HAP-1 (cell line): ENCODE measurements at regions not wholly inside any gene's neighbourhood (a gene's known extent, or its start where the extent isn't known, plus 50 kb on each side); places are given as distances from the start of the nearest gene placed in this dataset.

ENCODE experiments used
- DNase-seq, 2 experiments: peaks; one replicate each; pipeline ENCODE4 v3.0.0-alpha.2; 2016 to 2020; ENCODE audit warnings: low spot score in 2 of 2
- H3K27me3 ChIP-seq: fragments of 250-450 bp; sonication (Bioruptor Pico); 2 replicates; pipeline ENCODE4 v1.5.1; 2020; ENCODE audit warnings: low read depth, mild to moderate bottlenecking, moderate library complexity
- H3K36me3 ChIP-seq: fragments of 250-450 bp; sonication (Bioruptor Pico); replicated peaks from 2 replicates; pipeline ENCODE4 v1.5.1; 2020; ENCODE audit warnings: mild to moderate bottlenecking
- H3K4me1 ChIP-seq: fragments of 250-450 bp; sonication (Bioruptor Pico); 2 replicates; pipeline ENCODE4 v1.5.1; 2020; ENCODE audit warnings: mild to moderate bottlenecking
- H3K4me3 ChIP-seq: fragments of 250-450 bp; sonication (Bioruptor Pico); 2 replicates; pipeline ENCODE4 v1.5.1; 2020; ENCODE audit warnings: mild to moderate bottlenecking, moderate library complexity
- H3K9me3 ChIP-seq: fragments of 250-450 bp; sonication (Bioruptor Pico); 2 replicates; pipeline ENCODE4 v1.5.1; 2020; ENCODE audit warnings: mild to moderate bottlenecking, moderate library complexity
- in situ Hi-C: fragments of 300-500 bp; cut with MboI; formaldehyde crosslinking; loops from 3 replicates; pipeline ENCODE4 v1.14.3; 2020; ENCODE audit warnings: low sequenced_read_pairs, inconsistent platforms, mixed read lengths

GRCh38 chr3:76199382-76199781 lies 414.0 kb upstream of the ZNF717 start:
- H3K9me3 ChIP-seq = 0 out of 2 replicates have a peak, but pooled peaks cover 3% of the 10 kb centered on the region
- H3K4me1 ChIP-seq = peaks cover 10% of the 10 kb centered on the region
- H3K27me3 ChIP-seq = no peaks in the 10 kb centered on the region
- H3K4me3 ChIP-seq = no peak overlapping the region
- in situ Hi-C loops = no loop called here
- no peak for DNase-seq
- no peaks in the 10 kb centered on the region for H3K36me3 ChIP-seq

DNA sequence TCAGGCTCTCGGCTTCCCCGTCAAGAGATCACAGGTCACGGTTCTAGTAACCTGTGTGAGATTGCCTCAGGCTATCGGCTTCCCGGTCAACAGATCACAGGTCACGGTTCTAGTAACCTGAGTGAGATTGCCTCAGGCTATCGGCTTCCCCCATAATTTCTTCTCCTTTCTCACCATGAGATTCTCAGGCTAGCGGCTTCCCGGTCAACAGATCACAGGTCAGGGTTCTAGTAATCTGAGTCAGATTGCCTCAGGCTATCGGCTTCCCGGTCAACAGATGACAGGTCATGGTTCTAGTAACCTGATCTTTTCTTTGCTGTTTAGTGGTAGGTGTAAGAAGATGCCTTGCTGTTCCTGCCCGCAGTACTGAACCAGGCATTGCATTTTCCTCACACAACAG lies 418.2 kb upstream of the ZNF717 start:
- no peaks in the 10 kb centered on the region for H3K36me3 ChIP-seq
- in situ Hi-C loops = no loop called here
- no peak for DNase-seq

GRCh38 chr3:76206346-76206745 lies 421.0 kb upstream of the ZNF717 start:
- in situ Hi-C loops = no loop called here
- Histone ChIP-seq H3K4me3 (no peak overlapping the region), H3K36me3 (no peaks in the 10 kb centered on the region), H3K27me3 (no peaks in the 10 kb centered on the region), H3K9me3 (no peaks in the 10 kb centered on the region), H3K4me1 (no peaks in the 10 kb centered on the region)
- no peak for DNase-seq

More for the DNA sequence above, 418.2 kb upstream of the ZNF717 start:
- 0 out of 2 replicates have a peak, but pooled peaks cover 2% of the 10 kb centered on the region for H3K9me3 ChIP-seq
- no peak overlapping the region for H3K4me3 ChIP-seq
- H3K27me3 ChIP-seq = no peaks in the 10 kb centered on the region
- H3K4me1 ChIP-seq = peaks cover 3% of the 10 kb centered on the region

GRCh38 chr3:76212679-76213078 lies 427.3 kb upstream of the ZNF717 start:
- H3K9me3 ChIP-seq = no peaks in the 10 kb centered on the region

GRCh38 chr3:76222201-76222600 lies 436.9 kb upstream of the ZNF717 start:
- no peaks in the 10 kb centered on the region for H3K36me3 ChIP-seq

More at GRCh38 chr3:76212679-76213078, 427.3 kb upstream of the ZNF717 start:
- H3K36me3 ChIP-seq = no peaks in the 10 kb centered on the region
- no peak for DNase-seq
- no peak overlapping the region for H3K4me3 ChIP-seq
- H3K4me1 ChIP-seq = no peaks in the 10 kb centered on the region
- H3K27me3 ChIP-seq = no peaks in the 10 kb centered on the region
- in situ Hi-C loops = no loop called here

DNA sequence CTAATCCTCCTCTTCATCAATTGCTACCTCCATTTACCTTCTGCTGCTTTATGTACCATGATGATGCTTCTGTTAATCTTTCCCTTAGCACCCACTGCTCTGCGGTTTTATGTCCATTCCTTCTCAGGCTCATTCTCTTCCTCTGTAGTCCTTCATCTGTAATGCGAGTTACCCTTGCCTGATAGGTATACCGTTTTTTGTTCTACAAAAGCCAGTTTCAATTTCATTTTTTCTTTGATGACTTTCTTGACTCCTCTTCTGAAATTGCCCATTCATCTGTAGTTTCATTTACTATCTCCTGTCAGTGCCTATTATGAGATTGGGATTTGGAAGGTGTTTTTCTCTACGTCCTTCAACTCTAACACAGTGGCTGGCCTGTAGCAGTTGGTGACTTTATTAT lies 445.9 kb upstream of the ZNF717 start:
- H3K9me3 ChIP-seq = no peaks in the 10 kb centered on the region; the same call in 1 of the 2 replicates
- in situ Hi-C loops = no loop called here
- no peaks in the 10 kb centered on the region for H3K4me1 ChIP-seq
- H3K27me3 ChIP-seq = no peaks in the 10 kb centered on the region
- H3K4me3 ChIP-seq = no peak overlapping the region
- no peak for DNase-seq
- no peaks in the 10 kb centered on the region for H3K36me3 ChIP-seq

More at GRCh38 chr3:76222201-76222600, 436.9 kb upstream of the ZNF717 start:
- no peaks in the 10 kb centered on the region for H3K9me3 ChIP-seq
- no peaks in the 10 kb centered on the region for H3K27me3 ChIP-seq
- H3K4me1 ChIP-seq = no peaks in the 10 kb centered on the region
- in situ Hi-C loops = no loop called here
- DNase-seq = no peak
- no peak overlapping the region for H3K4me3 ChIP-seq

- Histone ChIP-seq H3K9me3 (no peaks in the 10 kb centered on the region), H3K27me3 (no peaks in the 10 kb centered on the region), H3K4me1 (no peaks in the 10 kb centered on the region), H3K36me3 (no peaks in the 10 kb centered on the region), H3K4me3 (no peak overlapping the region)
- in situ Hi-C loops = no loop called here
- no peak for DNase-seq
Measured at GRCh38 chr3:76242886-76243753, 457.8 kb upstream of the ZNF717 start.

- in situ Hi-C loops = no loop called here
- no peak for DNase-seq
- Histone ChIP-seq H3K9me3 (no peaks in the 10 kb centered on the region), H3K4me3 (no peak overlapping the region), H3K4me1 (no peaks in the 10 kb centered on the region), H3K27me3 (no peaks in the 10 kb centered on the region), H3K36me3 (no peaks in the 10 kb centered on the region)
Measured at GRCh38 chr3:76245073-76245472, 459.7 kb upstream of the ZNF717 start.

GRCh38 chr3:76245622-76246021 lies 460.3 kb upstream of the ZNF717 start:
- Histone ChIP-seq H3K4me3 (no peak overlapping the region), H3K36me3 (no peaks in the 10 kb centered on the region), H3K4me1 (no peaks in the 10 kb centered on the region), H3K9me3 (no peaks in the 10 kb centered on the region), H3K27me3 (no peaks in the 10 kb centered on the region)
- in situ Hi-C loops = no loop called here
- DNase-seq = no peak

- Histone ChIP-seq H3K9me3 (no peaks in the 10 kb centered on the region), H3K4me1 (no peaks in the 10 kb centered on the region), H3K4me3 (no peak overlapping the region), H3K27me3 (no peaks in the 10 kb centered on the region), H3K36me3 (no peaks in the 10 kb centered on the region)
- in situ Hi-C loops = no loop called here
- no peak for DNase-seq
Measured at GRCh38 chr3:76264496-76264895, 479.1 kb upstream of the ZNF717 start.

- Histone ChIP-seq H3K4me3 (no peak overlapping the region), H3K9me3 (no peaks in the 10 kb centered on the region), H3K27me3 (no peaks in the 10 kb centered on the region), H3K36me3 (no peaks in the 10 kb centered on the region), H3K4me1 (no peaks in the 10 kb centered on the region)
- DNase-seq = no peak
- in situ Hi-C loops = no loop called here
Measured at GRCh38 chr3:76264911-76265310, 479.6 kb upstream of the ZNF717 start.

DNA sequence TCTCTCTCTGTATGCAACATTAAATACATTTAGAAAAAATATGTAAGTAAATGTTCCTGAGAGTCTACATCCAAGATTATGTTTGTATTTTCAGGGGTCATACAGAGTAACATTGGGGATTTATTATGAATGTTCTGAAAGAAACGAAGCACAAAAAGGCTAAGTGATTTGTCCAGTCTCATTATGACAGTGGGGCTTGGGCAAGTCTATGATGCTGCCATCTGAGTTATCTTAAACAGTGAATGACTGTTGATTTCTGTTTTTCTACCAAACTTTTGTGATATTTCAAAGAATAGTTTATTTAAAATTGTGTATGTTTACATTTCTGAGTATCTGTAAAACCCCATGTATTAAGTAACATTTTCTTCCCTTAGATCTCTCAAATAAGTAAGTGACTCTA lies 481.2 kb upstream of the ZNF717 start:
- H3K27me3 ChIP-seq = no peaks in the 10 kb centered on the region
- H3K4me1 ChIP-seq = no peaks in the 10 kb centered on the region
- H3K9me3 ChIP-seq = no peaks in the 10 kb centered on the region
- in situ Hi-C loops = no loop called here
- DNase-seq = no peak
- H3K4me3 ChIP-seq = no peak overlapping the region
- H3K36me3 ChIP-seq = no peaks in the 10 kb centered on the region

GRCh38 chr3:76267851-76268380 lies 482.6 kb upstream of the ZNF717 start:
- no peaks in the 10 kb centered on the region for H3K36me3 ChIP-seq
- H3K9me3 ChIP-seq = no peaks in the 10 kb centered on the region
- no peak for DNase-seq
- in situ Hi-C loops = no loop called here
- H3K4me1 ChIP-seq = no peaks in the 10 kb centered on the region
- no peak overlapping the region for H3K4me3 ChIP-seq
- no peaks in the 10 kb centered on the region for H3K27me3 ChIP-seq

GRCh38 chr3:76293856-76294255 lies 508.5 kb upstream of the ZNF717 start:
- Histone ChIP-seq H3K9me3 (no peaks in the 10 kb centered on the region), H3K36me3 (no peaks in the 10 kb centered on the region), H3K27me3 (no peaks in the 10 kb centered on the region), H3K4me3 (no peak overlapping the region), H3K4me1 (peaks cover 2% of the 10 kb centered on the region)
- peak in 1 of 2 experiments; percentile 22 for DNase-seq
- in situ Hi-C loops = no loop called here
